ENCODE measurements at regions not wholly inside any gene's neighbourhood (a gene's known extent, or its start where the extent isn't known, plus 50 kb on each side); places are given as distances from the start of the nearest gene placed in this dataset.
A peak's percentile ranks its signal among the peaks of the same experiment; 100 is the strongest.

DNA sequence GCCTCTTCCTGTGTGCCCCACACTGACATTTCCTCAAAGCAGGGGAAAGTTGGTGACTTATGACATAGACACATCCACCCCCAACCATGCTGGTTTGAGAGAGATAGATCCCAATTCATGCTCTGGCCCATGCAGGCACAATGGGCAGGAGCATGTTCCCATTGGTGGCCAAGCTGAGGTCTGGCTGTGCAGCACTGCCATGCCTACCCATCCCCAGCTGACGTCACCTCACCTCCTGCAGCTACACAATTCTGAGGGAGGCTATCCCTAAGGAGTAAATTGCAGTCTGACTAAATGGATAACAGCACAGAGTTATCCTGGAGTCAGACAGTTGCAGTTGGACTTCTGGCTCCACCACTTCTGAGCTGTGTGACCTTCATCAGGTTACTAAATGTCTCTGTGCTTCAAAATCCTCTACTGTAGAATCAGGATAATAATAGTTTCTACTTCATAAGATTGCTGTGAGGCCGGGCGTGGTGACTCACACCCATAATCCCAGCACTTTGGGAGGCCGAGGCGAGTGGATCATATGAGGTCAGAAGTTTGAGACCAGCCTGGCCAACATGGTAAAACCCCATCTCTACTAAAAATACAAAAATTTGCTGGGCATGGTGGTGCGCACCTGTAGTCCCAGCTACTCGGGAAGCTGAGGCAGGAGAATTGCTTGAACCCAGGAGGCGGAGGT lies 323.9 kb downstream of the BCL11B start:
- Mint-ChIP-seq H3K36me3 (no peaks in the 10 kb centered on the region), H3K9me3 (no peaks in the 10 kb centered on the region), H3K27ac (no peak overlapping the region), H3K4me3 (no peak overlapping the region), H3K4me1 (peaks cover 24% of the 10 kb centered on the region)
- DNase-seq (ENCODE audit: low spot score in 2 of 2) (no peak), ATAC-seq (no peak)

DNA sequence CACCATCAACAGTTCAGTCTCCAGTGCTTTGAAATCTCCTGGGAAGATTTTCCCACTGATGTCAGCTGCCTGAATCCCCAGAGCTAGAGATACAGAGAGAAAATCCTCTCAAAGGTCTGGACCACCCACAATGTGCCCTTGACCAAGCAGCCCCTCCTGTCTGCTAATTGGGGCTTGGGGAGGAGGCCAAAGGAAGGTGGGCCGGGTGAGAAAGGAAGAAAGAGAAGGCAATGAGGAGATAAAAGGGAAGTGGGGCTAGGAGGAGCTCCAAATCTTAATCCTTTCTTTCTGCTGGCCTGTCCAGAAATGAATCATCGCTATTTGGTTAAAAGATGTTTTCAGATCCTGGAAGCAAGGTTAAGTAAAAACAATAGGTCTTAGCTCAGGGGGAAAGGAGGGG lies 322.9 kb downstream of the BCL11B start:
- Mint-ChIP-seq H3K27ac (no peak overlapping the region), H3K4me1 (peaks cover 25% of the 10 kb centered on the region), H3K4me3 (no peak overlapping the region), H3K9me3 (no peaks in the 10 kb centered on the region), H3K36me3 (no peaks in the 10 kb centered on the region)
- ATAC-seq (no peak), DNase-seq (ENCODE audit: low spot score in 2 of 2) (no peak)

DNA sequence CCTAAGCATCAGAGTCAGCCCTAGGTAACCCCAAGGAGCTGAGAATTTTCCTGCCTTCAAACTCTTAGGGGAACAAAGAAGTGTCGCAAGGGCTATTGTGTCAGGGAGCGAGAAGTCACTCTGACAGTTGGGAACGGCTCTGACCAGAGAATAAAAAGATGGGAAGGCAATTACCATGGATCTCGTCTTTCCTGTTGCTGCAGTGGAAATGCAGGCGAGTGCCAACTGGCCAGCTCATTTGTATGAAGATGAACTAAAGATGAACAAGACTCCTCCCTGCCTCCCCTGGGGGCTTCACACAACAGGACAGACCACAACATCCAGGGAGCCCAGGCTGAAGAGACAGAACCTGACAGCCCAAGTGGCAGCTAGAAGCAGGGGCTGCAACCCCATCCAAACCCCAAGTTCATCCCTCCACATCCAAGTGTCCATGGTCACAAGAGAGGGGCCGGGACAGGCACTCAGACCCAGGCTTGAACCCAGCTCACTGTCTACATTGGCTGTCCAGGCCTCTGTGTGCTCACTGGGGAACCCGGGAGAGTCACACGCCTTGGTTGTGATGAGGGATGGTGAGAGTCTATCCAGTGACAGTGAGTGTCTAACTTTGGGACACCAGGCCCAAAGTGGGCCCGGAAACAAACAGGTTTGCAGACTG lies 322.4 kb downstream of the BCL11B start:
- ATAC-seq: no peak
- DNase-seq (ENCODE audit: low spot score in 2 of 2): no peak
- Mint-ChIP-seq H3K36me3 (no peaks in the 10 kb centered on the region), H3K27ac (no peak overlapping the region), H3K4me1 (peaks cover 25% of the 10 kb centered on the region), H3K9me3 (no peaks in the 10 kb centered on the region), H3K4me3 (no peak overlapping the region)

- DNase-seq (ENCODE audit: low spot score in 2 of 2): no peak
Measured at GRCh38 chr14:98950353-98950895, 321.6 kb downstream of the BCL11B start.

GRCh38 chr14:98951031-98951430 lies 321.0 kb downstream of the BCL11B start:
- H3K27ac Mint-ChIP-seq: no peak overlapping the region
- H3K36me3 Mint-ChIP-seq: no peaks in the 10 kb centered on the region
- H3K9me3 Mint-ChIP-seq: no peaks in the 10 kb centered on the region
- ATAC-seq (no peak), DNase-seq (ENCODE audit: low spot score in 2 of 2) (no peak)
- peaks cover 19% of the 10 kb centered on the region for H3K4me1 Mint-ChIP-seq
- H3K4me3 Mint-ChIP-seq: no peak overlapping the region

More at GRCh38 chr14:98950353-98950895, 321.6 kb downstream of the BCL11B start:
- no peak for ATAC-seq
- Mint-ChIP-seq H3K27ac (no peak overlapping the region), H3K4me3 (no peak overlapping the region), H3K4me1 (peaks cover 21% of the 10 kb centered on the region), H3K36me3 (no peaks in the 10 kb centered on the region), H3K9me3 (no peaks in the 10 kb centered on the region)

DNA sequence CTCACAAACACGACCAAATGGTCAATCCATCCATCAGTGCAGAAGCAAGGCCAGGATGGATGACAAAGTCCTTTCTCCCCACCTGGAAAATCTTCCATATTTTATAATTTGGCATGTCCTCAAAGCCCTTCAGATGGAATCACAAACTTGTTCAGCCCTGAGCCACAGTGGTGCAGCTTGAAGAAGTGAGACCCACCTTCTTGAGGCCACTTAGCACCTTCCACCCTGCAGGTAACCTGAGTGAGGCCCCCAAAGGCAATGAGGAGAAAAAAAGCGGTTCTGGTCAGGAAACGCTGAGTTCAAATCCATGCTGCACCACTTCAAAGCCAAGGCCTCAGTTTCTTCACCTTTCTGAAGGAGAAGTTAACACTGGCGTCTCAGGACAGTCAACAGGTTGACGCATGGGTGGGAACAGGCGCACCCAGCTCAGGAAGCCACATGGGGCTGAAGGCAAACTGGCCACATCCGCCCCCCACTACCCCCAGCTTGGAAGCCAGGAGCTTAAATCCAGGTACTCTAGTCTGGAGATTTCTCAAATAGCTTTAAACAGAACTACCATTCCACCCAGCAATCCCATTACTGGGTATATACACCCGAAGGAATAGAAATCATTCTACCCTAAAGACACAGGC lies 320.4 kb downstream of the BCL11B start:
- ATAC-seq (no peak), DNase-seq (ENCODE audit: low spot score in 2 of 2) (no peak)
- Mint-ChIP-seq H3K9me3 (no peaks in the 10 kb centered on the region), H3K27ac (no peak overlapping the region), H3K36me3 (no peaks in the 10 kb centered on the region), H3K4me1 (peaks cover 19% of the 10 kb centered on the region), H3K4me3 (no peak overlapping the region)

DNA sequence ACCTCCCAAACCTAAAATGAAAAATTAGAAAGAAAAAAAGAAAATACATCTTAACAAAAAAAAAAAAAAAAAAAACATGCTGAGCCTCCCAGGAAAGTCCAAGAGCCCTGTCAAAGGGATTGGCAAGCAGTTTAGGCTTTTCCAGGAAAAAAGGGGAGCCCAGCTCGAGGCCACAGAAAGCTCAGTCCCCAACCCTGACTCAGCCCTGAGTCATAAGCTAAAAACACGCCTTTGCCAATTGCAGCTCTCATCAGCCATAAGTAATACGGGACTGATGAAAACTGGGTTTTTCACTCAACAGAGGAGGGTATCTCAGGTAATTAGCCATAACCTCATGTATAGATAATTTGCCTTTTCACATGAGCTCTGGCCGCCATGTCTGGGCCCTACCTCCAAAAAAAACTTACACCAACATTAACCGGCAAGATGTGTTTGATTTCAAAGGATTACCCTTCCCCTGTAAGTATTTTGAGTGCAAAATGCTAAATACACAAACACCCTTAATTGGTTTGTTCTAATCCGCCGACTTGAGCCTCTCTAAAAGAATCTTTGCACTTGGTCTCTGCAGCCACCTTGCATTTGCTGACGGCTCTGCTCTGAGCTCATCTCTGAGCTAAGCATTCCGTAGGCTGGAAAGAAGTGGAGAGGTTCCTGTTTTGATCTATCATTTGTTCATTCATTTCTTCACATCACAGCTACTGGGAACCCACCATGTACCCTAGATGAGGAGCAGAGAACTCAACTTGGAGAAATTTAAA lies 319.2 kb downstream of the BCL11B start:
- ATAC-seq (peak; percentile 73), DNase-seq (ENCODE audit: low spot score in 2 of 2) (no peak)
- no peaks in the 10 kb centered on the region for H3K9me3 Mint-ChIP-seq
- H3K4me3 Mint-ChIP-seq: no peak overlapping the region
- H3K27ac Mint-ChIP-seq: no peak overlapping the region
- peaks cover 19% of the 10 kb centered on the region for H3K4me1 Mint-ChIP-seq
- no peaks in the 10 kb centered on the region for H3K36me3 Mint-ChIP-seq

DNA sequence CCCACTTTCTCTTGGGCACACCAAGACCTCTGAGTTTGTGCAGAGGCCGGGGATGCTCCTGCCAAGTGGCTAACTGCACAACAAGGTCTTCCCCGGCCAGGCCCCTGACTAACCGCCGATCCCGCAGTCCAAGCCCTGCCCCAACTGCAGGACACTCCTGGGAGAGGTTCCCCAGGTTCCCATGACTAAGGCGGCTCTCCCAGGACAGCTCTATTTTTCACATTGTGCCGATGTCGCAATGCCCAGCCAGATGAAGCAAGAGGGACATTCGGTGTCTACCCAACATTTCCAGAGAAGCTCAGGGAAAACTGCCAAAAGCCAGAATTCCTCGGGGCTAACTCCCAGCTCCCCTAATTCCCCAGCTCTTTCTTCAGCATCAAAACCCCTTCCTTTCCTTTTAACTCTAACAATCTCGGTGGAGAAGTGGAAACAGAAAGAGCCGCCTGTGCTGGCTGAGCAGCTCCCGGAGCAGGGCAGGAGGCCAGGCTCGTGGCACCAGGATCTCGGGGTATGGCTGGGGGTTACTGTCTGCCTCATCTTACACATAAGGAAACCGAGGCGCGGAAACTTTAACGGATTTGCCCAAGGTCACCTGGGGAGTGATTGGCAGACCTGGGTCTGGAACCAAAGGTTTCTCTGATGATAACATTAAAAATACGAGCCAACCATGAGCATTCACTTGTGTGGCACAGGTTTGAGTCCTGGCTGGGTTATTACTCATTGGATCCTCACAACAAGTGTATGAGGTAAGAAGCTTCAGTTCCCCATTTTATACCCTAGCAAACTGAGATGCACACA lies 318.2 kb downstream of the BCL11B start:
- no peak overlapping the region for H3K4me3 Mint-ChIP-seq
- peaks cover 19% of the 10 kb centered on the region for H3K4me1 Mint-ChIP-seq
- H3K9me3 Mint-ChIP-seq: no peaks in the 10 kb centered on the region
- no peak for ATAC-seq
- DNase-seq (ENCODE audit: low spot score in 2 of 2): no peak
- H3K27ac Mint-ChIP-seq: no peak overlapping the region
- H3K36me3 Mint-ChIP-seq: no peaks in the 10 kb centered on the region

GRCh38 chr14:98954349-98955000 lies 317.5 kb downstream of the BCL11B start:
- H3K27ac Mint-ChIP-seq: no peak overlapping the region
- DNase-seq (ENCODE audit: low spot score in 2 of 2): no peak
- H3K4me3 Mint-ChIP-seq: no peak overlapping the region
- no peaks in the 10 kb centered on the region for H3K36me3 Mint-ChIP-seq
- H3K4me1 Mint-ChIP-seq: peaks cover 19% of the 10 kb centered on the region
- no peaks in the 10 kb centered on the region for H3K9me3 Mint-ChIP-seq
- ATAC-seq: no peak

DNA sequence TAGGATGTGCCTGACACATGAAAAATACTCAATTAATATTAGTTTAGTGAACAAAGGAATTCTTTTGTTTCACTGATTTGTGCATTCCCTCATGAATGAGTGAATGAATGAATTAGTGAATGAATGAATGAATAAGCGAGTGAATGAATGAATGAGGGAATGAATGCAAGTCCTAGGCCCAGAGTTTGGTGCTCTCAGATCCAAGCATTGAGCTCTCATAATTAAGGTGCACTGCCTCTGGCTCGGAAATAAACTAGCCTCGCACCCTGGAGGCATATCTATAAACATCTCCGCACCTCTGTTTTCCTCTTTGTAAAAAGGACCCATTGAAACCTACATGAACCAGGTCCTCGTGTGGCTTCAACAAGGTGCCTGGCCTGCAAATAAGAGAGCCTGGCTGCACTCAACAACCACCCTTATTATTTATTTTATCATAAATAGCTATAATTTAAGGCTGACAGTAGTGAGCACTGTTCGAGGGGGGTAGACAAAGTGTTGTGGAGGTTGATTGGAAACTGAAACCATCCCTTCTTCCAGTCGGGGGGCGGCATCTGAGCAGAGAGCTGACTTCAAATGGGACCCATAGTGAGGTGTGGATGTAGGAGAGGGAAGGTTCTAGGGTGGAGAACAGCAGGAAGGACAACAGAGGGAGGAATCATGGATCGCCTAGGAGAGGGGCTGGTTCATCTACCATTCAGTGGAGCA lies 316.8 kb downstream of the BCL11B start:
- ATAC-seq (no peak), DNase-seq (ENCODE audit: low spot score in 2 of 2) (no peak)
- Mint-ChIP-seq H3K4me1 (peaks cover 19% of the 10 kb centered on the region), H3K27ac (no peak overlapping the region), H3K4me3 (no peak overlapping the region), H3K9me3 (no peaks in the 10 kb centered on the region), H3K36me3 (no peaks in the 10 kb centered on the region)

DNA sequence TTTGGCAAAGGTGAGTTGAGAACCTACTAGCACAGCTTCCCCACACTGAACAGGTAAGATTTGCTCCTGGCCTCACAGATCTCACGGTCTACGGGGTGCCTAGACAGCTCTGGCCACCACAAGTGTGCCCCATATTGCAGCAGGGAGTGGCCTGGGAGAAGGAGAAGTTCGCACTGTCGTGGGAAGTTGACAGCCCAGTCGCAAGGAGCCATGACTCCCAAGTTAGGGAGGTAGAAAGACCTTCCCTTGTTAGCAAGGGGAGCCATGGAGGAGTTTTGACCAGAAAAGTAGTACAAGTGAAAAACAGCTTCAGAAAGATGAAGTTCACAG lies 316.3 kb downstream of the BCL11B start:
- DNase-seq (ENCODE audit: low spot score in 2 of 2): no peak
- no peaks in the 10 kb centered on the region for H3K9me3 Mint-ChIP-seq

DNA sequence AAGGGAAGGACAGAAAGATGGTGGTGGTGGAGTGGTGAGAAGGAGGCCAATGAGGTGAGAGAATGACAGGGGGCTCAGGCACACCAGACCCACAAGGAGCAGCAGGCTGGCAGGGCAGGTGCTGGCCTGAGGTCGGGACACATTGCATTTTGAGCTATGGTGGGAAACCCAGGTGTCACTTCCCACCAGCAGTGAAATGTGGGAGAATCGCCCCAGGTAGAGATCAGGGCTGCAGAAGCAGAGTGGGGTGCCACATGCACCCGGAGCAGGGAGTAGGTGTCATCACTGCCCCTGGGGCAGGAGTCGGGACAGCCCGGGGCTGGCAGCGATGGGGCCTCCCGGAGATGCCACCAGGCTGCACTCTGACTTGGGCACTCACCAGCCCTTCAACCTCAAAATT lies 315.8 kb downstream of the BCL11B start:
- DNase-seq (ENCODE audit: low spot score in 2 of 2): no peak
- H3K27ac Mint-ChIP-seq: no peak overlapping the region
- H3K9me3 Mint-ChIP-seq: no peaks in the 10 kb centered on the region
- no peaks in the 10 kb centered on the region for H3K36me3 Mint-ChIP-seq
- H3K4me1 Mint-ChIP-seq: peaks cover 23% of the 10 kb centered on the region
- ATAC-seq: no peak
- H3K4me3 Mint-ChIP-seq: no peak overlapping the region

More for the DNA sequence above, 316.3 kb downstream of the BCL11B start:
- H3K4me3 Mint-ChIP-seq: no peak overlapping the region
- no peaks in the 10 kb centered on the region for H3K36me3 Mint-ChIP-seq
- H3K4me1 Mint-ChIP-seq: peaks cover 24% of the 10 kb centered on the region
- no peak overlapping the region for H3K27ac Mint-ChIP-seq
- ATAC-seq: no peak

DNA sequence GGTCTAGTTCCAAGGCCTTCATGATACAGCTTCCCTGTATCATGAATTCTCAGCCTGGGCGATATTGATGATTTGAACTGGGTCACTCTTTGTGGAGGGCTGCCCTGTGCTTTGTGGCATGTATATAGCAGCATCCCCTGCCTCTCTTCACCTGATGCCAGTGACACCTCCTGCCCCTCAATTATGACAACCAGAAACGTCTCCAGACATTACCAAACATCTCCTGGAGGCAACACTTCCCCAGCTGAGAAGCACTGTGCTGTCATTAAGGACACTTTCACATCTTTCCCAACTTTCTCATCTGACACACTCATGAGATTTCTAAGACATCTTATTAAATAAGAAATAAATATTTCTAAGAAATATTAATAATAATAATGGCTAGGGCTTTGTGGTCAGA lies 315.3 kb downstream of the BCL11B start:
- H3K9me3 Mint-ChIP-seq: no peaks in the 10 kb centered on the region
- H3K4me3 Mint-ChIP-seq: no peak overlapping the region
- H3K4me1 Mint-ChIP-seq: peaks cover 19% of the 10 kb centered on the region
- H3K27ac Mint-ChIP-seq: no peak overlapping the region
- H3K36me3 Mint-ChIP-seq: no peaks in the 10 kb centered on the region
- no peak for DNase-seq (ENCODE audit: low spot score in 2 of 2)
- no peak for ATAC-seq

All from stimulated activated effector memory CD8-positive, alpha-beta T cell treated with anti-CD3 and anti-CD28 coated beads, Interleukin-12 subunit alpha, Interleukin-12 subunit beta, amount 100 ng/mL, for 72 hours (primary cell).